WTC11 (cell line): ENCODE measurements at regions not wholly inside any gene's neighbourhood (a gene's known extent, or its start where the extent isn't known, plus 50 kb on each side); places are given as distances from the start of the nearest gene placed in this dataset.

Experiments
- ATAC-seq: fragments of 200-7000 bp; cut with Tn5 transposase; 2 replicates; pipeline ENCODE4 v1.10.0; 2021; ENCODE audit warnings: mild to moderate bottlenecking, moderate library complexity
- CTCF ChIA-PET: fragments of 300-600 bp; sonication (Branson Sonifier 250); formaldehyde crosslinking; loops from one replicate; lab custom pipeline; 2021; ENCODE audit warnings: antibody characterized with exemption; lab: Charles Lee
- POLR2A ChIA-PET: fragments of 350-600 bp; sonication (Branson Sonifier 250); formaldehyde crosslinking; loops from one replicate; lab custom pipeline; 2021; ENCODE audit warnings: antibody characterized with exemption; lab: Charles Lee
- DNase-seq: peaks from one replicate; pipeline ENCODE4 v3.0.0; 2021; ENCODE audit warnings: low spot score
- H3K27ac Mint-ChIP-seq: 2 replicates; pipeline ENCODE4 v1.8.0; 2021; ENCODE audit warnings: mixed read lengths
- H3K27me3 Mint-ChIP-seq: 2 replicates; pipeline ENCODE4 v1.8.0; 2021; ENCODE audit warnings: low read depth, mild to moderate bottlenecking, moderate library complexity, mixed read lengths
- H3K36me3 Mint-ChIP-seq: 2 replicates; pipeline ENCODE4 v1.8.0; 2021; ENCODE audit warnings: mixed read lengths
- H3K4me1 Mint-ChIP-seq: 2 replicates; pipeline ENCODE4 v1.8.0; 2022; ENCODE audit warnings: mixed read lengths
- H3K4me3 Mint-ChIP-seq: 2 replicates; pipeline ENCODE4 v1.8.0; 2021; ENCODE audit warnings: mild to moderate bottlenecking, moderate library complexity, mixed read lengths
- H3K9me3 Mint-ChIP-seq: 2 replicates; pipeline ENCODE4 v1.8.0; 2021; ENCODE audit warnings: mixed read lengths
- FOXP1 ChIP-seq: sonication (generic); formaldehyde crosslinking; IDR thresholded peaks from 2 replicates; pipeline ENCODE4 v1.8.0; 2022; ENCODE audit warnings: missing genetic modification reagents, mild to moderate bottlenecking, moderate library complexity, borderline replicate concordance
- GABPB1 ChIP-seq: sonication (generic); formaldehyde crosslinking; IDR thresholded peaks from 2 replicates; pipeline ENCODE4 v1.8.1; 2023; ENCODE audit warnings: mild to moderate bottlenecking, missing genetic modification reagents
- JUN ChIP-seq: sonication (generic); formaldehyde crosslinking; IDR thresholded peaks from 2 replicates; pipeline ENCODE4 v1.8.0; 2023; ENCODE audit warnings: mild to moderate bottlenecking, missing genetic modification reagents
- NFE2L1 ChIP-seq: sonication (generic); formaldehyde crosslinking; IDR thresholded peaks from 2 replicates; pipeline ENCODE4 v1.8.1; 2023; ENCODE audit warnings: missing genetic modification reagents
- NR2C2 ChIP-seq: sonication (generic); formaldehyde crosslinking; IDR thresholded peaks from 2 replicates; pipeline ENCODE4 v1.8.0; 2022; ENCODE audit warnings: mild to moderate bottlenecking, missing genetic modification reagents
- NR3C1 ChIP-seq: sonication (generic); formaldehyde crosslinking; conservative IDR thresholded peaks from 2 replicates; pipeline ENCODE4 v1.8.1; 2023; ENCODE audit warnings: low read depth, mild to moderate bottlenecking, missing genetic modification reagents
- PRRX2 ChIP-seq: fragments of 250-450 bp; sonication (Bioruptor Pico); IDR thresholded peaks from 2 replicates; pipeline ENCODE4 v1.8.0; 2021; ENCODE audit warnings: mild to moderate bottlenecking
- SMAD3 ChIP-seq: sonication (generic); formaldehyde crosslinking; IDR thresholded peaks from 2 replicates; pipeline ENCODE4 v1.8.0; 2022; ENCODE audit warnings: missing genetic modification reagents, mild to moderate bottlenecking, borderline replicate concordance
- TP53 ChIP-seq: sonication (generic); formaldehyde crosslinking; IDR thresholded peaks from 2 replicates; pipeline ENCODE4 v1.8.1; 2023; ENCODE audit warnings: mild to moderate bottlenecking, missing genetic modification reagents
- ZBTB21 ChIP-seq: sonication (generic); formaldehyde crosslinking; IDR thresholded peaks from 2 replicates; pipeline ENCODE4 v1.8.1; 2023; ENCODE audit warnings: mild to moderate bottlenecking, missing genetic modification reagents, borderline replicate concordance
- ZNF121 ChIP-seq: sonication (generic); formaldehyde crosslinking; IDR thresholded peaks from 2 replicates; pipeline ENCODE4 v1.8.0; 2023; ENCODE audit warnings: missing genetic modification reagents
- ZNF138 ChIP-seq: sonication (generic); formaldehyde crosslinking; conservative IDR thresholded peaks from 2 replicates; pipeline ENCODE4 v1.8.1; 2022; ENCODE audit warnings: mild to moderate bottlenecking, moderate library complexity, missing genetic modification reagents
- ZNF219 ChIP-seq: sonication (generic); formaldehyde crosslinking; IDR thresholded peaks from 2 replicates; pipeline ENCODE4 v1.8.0; 2023; ENCODE audit warnings: missing genetic modification reagents, mild to moderate bottlenecking, borderline replicate concordance
- ZNF232 ChIP-seq: sonication (generic); formaldehyde crosslinking; IDR thresholded peaks from 2 replicates; pipeline ENCODE4 v1.8.0; 2022; ENCODE audit warnings: mild to moderate bottlenecking, missing genetic modification reagents
- ZNF317 ChIP-seq: sonication (generic); formaldehyde crosslinking; IDR thresholded peaks from 2 replicates; pipeline ENCODE4 v1.8.1; 2023; ENCODE audit warnings: low read depth, mild to moderate bottlenecking, moderate library complexity, missing genetic modification reagents, borderline replicate concordance
- ZNF423 ChIP-seq: fragments of 250-450 bp; sonication (Bioruptor Pico); IDR thresholded peaks from 2 replicates; pipeline ENCODE4 v2.1.2; 2022; ENCODE audit warnings: mild to moderate bottlenecking, moderate library complexity
- ZNF671 ChIP-seq: fragments of 250-450 bp; sonication (Bioruptor Pico); IDR thresholded peaks from 2 replicates; pipeline ENCODE4 v1.8.0; 2021; ENCODE audit warnings: mild to moderate bottlenecking
- TF ChIP-seq, protein P1 (sequence below): sonication (generic); formaldehyde crosslinking; IDR thresholded peaks from 2 replicates; pipeline ENCODE4 v1.8.0; 2022; ENCODE audit warnings: mild to moderate bottlenecking, missing genetic modification reagents
- TF ChIP-seq, protein P2 (sequence below): fragments of 250-450 bp; sonication (Bioruptor Pico); IDR thresholded peaks from 2 replicates; pipeline ENCODE4 v2.1.2; 2022; ENCODE audit warnings: mild to moderate bottlenecking, moderate library complexity
- TF ChIP-seq, protein P3 (sequence below): fragments of 250-450 bp; sonication (Bioruptor Pico); IDR thresholded peaks from 2 replicates; pipeline ENCODE4 v1.9.0; 2021; ENCODE audit warnings: mild to moderate bottlenecking
- TF ChIP-seq, protein P4 (sequence below): sonication (generic); formaldehyde crosslinking; IDR thresholded peaks from 2 replicates; pipeline ENCODE4 v1.8.1; 2022; ENCODE audit warnings: mild to moderate bottlenecking, moderate library complexity, missing genetic modification reagents
- TF ChIP-seq, protein P5 (sequence below): sonication (generic); formaldehyde crosslinking; IDR thresholded peaks from 2 replicates; pipeline ENCODE4 v1.8.0; 2022; ENCODE audit warnings: missing genetic modification reagents

DNA sequence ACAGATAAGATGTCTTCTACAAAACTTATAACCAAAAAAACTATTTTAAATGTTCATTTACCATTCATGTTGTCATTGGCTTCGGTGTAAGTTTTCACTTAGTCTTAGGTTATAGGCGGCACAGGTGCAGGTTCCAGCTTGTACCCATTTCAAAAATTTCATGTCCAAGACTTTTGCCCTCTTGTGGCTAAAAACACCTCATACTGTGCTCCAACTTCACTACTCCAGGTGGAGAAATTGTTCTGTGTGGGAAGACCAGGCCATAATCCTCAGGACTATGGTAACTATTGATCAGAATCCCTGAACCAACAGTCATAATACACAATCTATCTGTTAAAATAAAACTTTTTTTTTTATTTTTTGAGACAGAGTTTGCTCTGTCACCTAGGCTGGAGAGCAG, 95.2 kb upstream of the ATP11B start (continued):
- TF ChIP-seq ZNF138 (CRISPR knock-in tag) (no peak), GABPB1 (no peak), ZBTB21 (CRISPR knock-in tag) (no peak), PRRX2 (CRISPR knock-in tag) (no peak), TP53 (no peak), ZNF671 (CRISPR knock-in tag) (no peak), ZNF121 (CRISPR knock-in tag) (no peak)
- TF ChIP-seq, protein P1, sequence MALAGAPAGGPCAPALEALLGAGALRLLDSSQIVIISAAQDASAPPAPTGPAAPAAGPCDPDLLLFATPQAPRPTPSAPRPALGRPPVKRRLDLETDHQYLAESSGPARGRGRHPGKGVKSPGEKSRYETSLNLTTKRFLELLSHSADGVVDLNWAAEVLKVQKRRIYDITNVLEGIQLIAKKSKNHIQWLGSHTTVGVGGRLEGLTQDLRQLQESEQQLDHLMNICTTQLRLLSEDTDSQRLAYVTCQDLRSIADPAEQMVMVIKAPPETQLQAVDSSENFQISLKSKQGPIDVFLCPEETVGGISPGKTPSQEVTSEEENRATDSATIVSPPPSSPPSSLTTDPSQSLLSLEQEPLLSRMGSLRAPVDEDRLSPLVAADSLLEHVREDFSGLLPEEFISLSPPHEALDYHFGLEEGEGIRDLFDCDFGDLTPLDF = no peak
- TF ChIP-seq, protein P2, sequence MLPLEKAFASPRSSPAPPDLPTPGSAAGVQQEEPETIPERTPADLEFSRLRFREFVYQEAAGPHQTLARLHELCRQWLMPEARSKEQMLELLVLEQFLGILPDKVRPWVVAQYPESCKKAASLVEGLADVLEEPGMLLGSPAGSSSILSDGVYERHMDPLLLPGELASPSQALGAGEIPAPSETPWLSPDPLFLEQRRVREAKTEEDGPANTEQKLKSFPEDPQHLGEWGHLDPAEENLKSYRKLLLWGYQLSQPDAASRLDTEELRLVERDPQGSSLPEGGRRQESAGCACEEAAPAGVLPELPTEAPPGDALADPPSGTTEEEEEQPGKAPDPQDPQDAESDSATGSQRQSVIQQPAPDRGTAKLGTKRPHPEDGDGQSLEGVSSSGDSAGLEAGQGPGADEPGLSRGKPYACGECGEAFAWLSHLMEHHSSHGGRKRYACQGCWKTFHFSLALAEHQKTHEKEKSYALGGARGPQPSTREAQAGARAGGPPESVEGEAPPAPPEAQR (CRISPR knock-in tag) = no peak

DNA sequence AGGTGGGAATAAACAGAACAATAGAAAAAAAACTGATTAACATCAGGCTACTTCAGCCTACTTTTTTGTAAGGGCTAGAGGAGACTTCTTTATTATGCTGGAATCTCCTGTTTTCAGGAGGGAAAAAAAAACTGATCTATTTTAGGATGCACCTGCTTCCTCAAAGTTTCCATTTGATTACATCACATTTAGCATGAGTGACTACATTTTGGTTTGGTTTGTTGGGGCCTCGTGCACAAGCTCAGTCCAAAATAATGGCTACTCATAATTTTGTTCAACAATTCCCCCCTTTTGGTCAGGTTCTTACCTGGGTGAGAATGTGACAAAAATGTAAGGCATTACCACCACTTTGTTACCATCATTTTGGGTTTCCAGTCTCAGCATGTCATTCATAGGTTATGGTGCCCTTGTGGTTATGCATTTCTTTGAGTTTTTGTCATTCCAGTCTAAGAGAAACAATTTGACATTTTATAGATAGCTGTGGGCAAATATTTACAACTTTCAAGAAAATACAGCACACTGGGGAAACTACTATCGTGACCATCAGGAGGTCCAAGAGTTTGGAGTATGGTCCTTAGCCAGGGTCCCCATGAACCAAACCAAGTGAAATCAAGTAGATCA, 93.6 kb upstream of the ATP11B start:
- peaks cover 9% of the 10 kb centered on the region for H3K9me3 Mint-ChIP-seq
- H3K4me1 Mint-ChIP-seq = peaks cover 7% of the 10 kb centered on the region
- ATAC-seq (no peak), DNase-seq (no peak)
- POLR2A ChIA-PET = no interaction called here
- no peaks in the 10 kb centered on the region for H3K36me3 Mint-ChIP-seq
- CTCF ChIA-PET = interaction anchor here (1.4 kb wide), 1 partner anchor 10 kb away, joined by 5 read pairs; no protein-coding TSS in a partner anchor
- H3K27ac Mint-ChIP-seq = no peak overlapping the region
- TF ChIP-seq SMAD3 (CRISPR knock-in tag) (no peak), FOXP1 (CRISPR knock-in tag) (no peak), NFE2L1 (CRISPR knock-in tag) (no peak), JUN (no peak), GABPB1 (no peak), ZNF121 (CRISPR knock-in tag) (no peak), NR2C2 (CRISPR knock-in tag) (no peak), ZNF232 (CRISPR knock-in tag) (no peak), ZNF423 (CRISPR knock-in tag) (no peak), ZNF317 (CRISPR knock-in tag) (no peak), ZNF219 (no peak), NR3C1 (CRISPR knock-in tag) (no peak)
- TF ChIP-seq, protein P3, sequence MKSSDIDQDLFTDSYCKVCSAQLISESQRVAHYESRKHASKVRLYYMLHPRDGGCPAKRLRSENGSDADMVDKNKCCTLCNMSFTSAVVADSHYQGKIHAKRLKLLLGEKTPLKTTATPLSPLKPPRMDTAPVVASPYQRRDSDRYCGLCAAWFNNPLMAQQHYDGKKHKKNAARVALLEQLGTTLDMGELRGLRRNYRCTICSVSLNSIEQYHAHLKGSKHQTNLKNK = no peak
- TF ChIP-seq, protein P1 = no peak
- TF ChIP-seq, protein P4, sequence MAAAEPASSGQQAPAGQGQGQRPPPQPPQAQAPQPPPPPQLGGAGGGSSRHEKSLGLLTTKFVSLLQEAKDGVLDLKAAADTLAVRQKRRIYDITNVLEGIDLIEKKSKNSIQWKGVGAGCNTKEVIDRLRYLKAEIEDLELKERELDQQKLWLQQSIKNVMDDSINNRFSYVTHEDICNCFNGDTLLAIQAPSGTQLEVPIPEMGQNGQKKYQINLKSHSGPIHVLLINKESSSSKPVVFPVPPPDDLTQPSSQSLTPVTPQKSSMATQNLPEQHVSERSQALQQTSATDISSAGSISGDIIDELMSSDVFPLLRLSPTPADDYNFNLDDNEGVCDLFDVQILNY (CRISPR knock-in tag) = no peak
- TF ChIP-seq, protein P2 (CRISPR knock-in tag) = no peak
- TF ChIP-seq, protein P5, sequence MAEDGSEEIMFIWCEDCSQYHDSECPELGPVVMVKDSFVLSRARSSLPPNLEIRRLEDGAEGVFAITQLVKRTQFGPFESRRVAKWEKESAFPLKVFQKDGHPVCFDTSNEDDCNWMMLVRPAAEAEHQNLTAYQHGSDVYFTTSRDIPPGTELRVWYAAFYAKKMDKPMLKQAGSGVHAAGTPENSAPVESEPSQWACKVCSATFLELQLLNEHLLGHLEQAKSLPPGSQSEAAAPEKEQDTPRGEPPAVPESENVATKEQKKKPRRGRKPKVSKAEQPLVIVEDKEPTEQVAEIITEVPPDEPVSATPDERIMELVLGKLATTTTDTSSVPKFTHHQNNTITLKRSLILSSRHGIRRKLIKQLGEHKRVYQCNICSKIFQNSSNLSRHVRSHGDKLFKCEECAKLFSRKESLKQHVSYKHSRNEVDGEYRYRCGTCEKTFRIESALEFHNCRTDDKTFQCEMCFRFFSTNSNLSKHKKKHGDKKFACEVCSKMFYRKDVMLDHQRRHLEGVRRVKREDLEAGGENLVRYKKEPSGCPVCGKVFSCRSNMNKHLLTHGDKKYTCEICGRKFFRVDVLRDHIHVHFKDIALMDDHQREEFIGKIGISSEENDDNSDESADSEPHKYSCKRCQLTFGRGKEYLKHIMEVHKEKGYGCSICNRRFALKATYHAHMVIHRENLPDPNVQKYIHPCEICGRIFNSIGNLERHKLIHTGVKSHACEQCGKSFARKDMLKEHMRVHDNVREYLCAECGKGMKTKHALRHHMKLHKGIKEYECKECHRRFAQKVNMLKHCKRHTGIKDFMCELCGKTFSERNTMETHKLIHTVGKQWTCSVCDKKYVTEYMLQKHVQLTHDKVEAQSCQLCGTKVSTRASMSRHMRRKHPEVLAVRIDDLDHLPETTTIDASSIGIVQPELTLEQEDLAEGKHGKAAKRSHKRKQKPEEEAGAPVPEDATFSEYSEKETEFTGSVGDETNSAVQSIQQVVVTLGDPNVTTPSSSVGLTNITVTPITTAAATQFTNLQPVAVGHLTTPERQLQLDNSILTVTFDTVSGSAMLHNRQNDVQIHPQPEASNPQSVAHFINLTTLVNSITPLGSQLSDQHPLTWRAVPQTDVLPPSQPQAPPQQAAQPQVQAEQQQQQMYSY = no peak
- H3K27me3 Mint-ChIP-seq = no peaks in the 10 kb centered on the region
- H3K4me3 Mint-ChIP-seq = no peak overlapping the region
